A549 (cell line): ENCODE measurements at regions not wholly inside any gene's neighbourhood (a gene's known extent, or its start where the extent isn't known, plus 50 kb on each side); places are given as distances from the start of the nearest gene placed in this dataset.

Experiments
- ATAC-seq, 2 experiments: fragments of 200-7000 bp in 1 of 2; fragments of >200 bp in 1 of 2; cut with Nextera tagmentation in 1 of 2; cut with Tn5 transposase in 1 of 2; 3 replicates each; pipeline versions ENCODE4 v1.8.0 to v1.9.1; 2018 to 2020; ENCODE audit warnings: mild to moderate bottlenecking in 1 of 2, moderate library complexity in 1 of 2
- CTCF ChIA-PET: fragments of 300-600 bp; sonication (Branson Sonifier 250); formaldehyde crosslinking; extraction: SDS; loops from one replicate; lab custom pipeline; 2021; ENCODE audit warnings: antibody characterized with exemption, inconsistent platforms; lab: Yijun Ruan, JAX
- POLR2A ChIA-PET: fragments of 350-600 bp; formaldehyde crosslinking; extraction: SDS; loops from one replicate; lab custom pipeline; 2021; ENCODE audit warnings: antibody characterized with exemption, inconsistent platforms; lab: Yijun Ruan, JAX
- DNase-seq, 2 experiments: peaks; one replicate each; pipeline versions ENCODE4 v3.0.0 to v3.0.0-alpha.2; 2011 to 2016; ENCODE audit warnings: low read depth in 1 of 2, low spot score in 1 of 2
- FAIRE-seq: peaks from 2 replicates; lab custom pipeline; 2011; peaks lifted over from hg19 to GRCh38; lab: Jason Lieb, UNC
- H3K27ac ChIP-seq, 2 experiments: fragments of >200 bp; sonication (Bioruptor Twin); formaldehyde crosslinking; 3 replicates each; pipeline ENCODE4 v1.5.1; 2016 to 2017
- H3K4me1 ChIP-seq: fragments of >200 bp; sonication (Bioruptor Twin); formaldehyde crosslinking; 3 replicates; pipeline ENCODE4 v1.6.1; 2016
- H3K4me2 ChIP-seq: fragments of >200 bp; sonication (Bioruptor Twin); formaldehyde crosslinking; 3 replicates; pipeline ENCODE4 v1.6.1; 2016
- H3K4me3 ChIP-seq: fragments of >200 bp; sonication (Bioruptor Twin); formaldehyde crosslinking; 3 replicates; pipeline ENCODE4 v1.5.1; 2016
- H3K9me3 ChIP-seq: fragments of >200 bp; sonication (Bioruptor Twin); formaldehyde crosslinking; 3 replicates; pipeline ENCODE4 v1.6.1; 2016
- CEBPB ChIP-seq, 2 experiments: fragments of >200 bp in 1 of 2; sonication (Bioruptor Twin) in 1 of 2; formaldehyde crosslinking in 1 of 2; IDR thresholded peaks; 2 replicates each; pipeline ENCODE4 v1.6.1; 2012 to 2016
- CHD2 ChIP-seq: fragments of 150-350 bp; IDR thresholded peaks from 2 replicates; pipeline ENCODE4 v1.6.1; 2014; ENCODE audit warnings: low read length; ENCODE audit not compliant: partially characterized antibody
- CHD4 ChIP-seq: fragments of 200-600 bp; sonication (generic); IDR thresholded peaks from 2 replicates; pipeline ENCODE4 v1.6.1; 2016; ENCODE audit warnings: antibody characterized with exemption, mild to moderate bottlenecking, borderline replicate concordance
- EHF ChIP-seq: fragments of 250-450 bp; sonication (Bioruptor Pico); IDR thresholded peaks from 2 replicates; pipeline ENCODE4 v1.5.0; 2020; ENCODE audit warnings: mild to moderate bottlenecking
- EHMT2 ChIP-seq: fragments of 200-600 bp; sonication (generic); IDR thresholded peaks from 2 replicates; pipeline ENCODE4 v1.6.1; 2016; ENCODE audit warnings: antibody characterized with exemption, low read depth, mild to moderate bottlenecking, moderate library complexity
- FOSB ChIP-seq: fragments of 250-450 bp; sonication (Bioruptor Pico); IDR thresholded peaks from 2 replicates; pipeline ENCODE4 v1.5.0; 2020; ENCODE audit warnings: mild to moderate bottlenecking, moderate library complexity
- FOSL2 ChIP-seq, 2 experiments: fragments of 450-650 bp in 1 of 2; fragments of >200 bp in 1 of 2; sonication (Bioruptor Twin) in 1 of 2; formaldehyde crosslinking; IDR thresholded peaks; 2 replicates each; pipeline versions ENCODE4 v1.5.0 to v1.6.1; 2016 to 2020; ENCODE audit warnings: mild to moderate bottlenecking in 1 of 2, moderate library complexity in 1 of 2
- HDAC2 ChIP-seq: fragments of 200-600 bp; sonication (generic); IDR thresholded peaks from 2 replicates; pipeline ENCODE4 v1.6.1; 2016
- HOXB13 ChIP-seq: fragments of 250-450 bp; sonication (Bioruptor Pico); IDR thresholded peaks from 2 replicates; pipeline ENCODE4 v1.5.0; 2020; ENCODE audit warnings: low read depth, mild to moderate bottlenecking, moderate library complexity
- HOXB5 ChIP-seq: fragments of 250-450 bp; sonication (Bioruptor Pico); IDR thresholded peaks from 2 replicates; pipeline ENCODE4 v1.5.0; 2020; ENCODE audit warnings: mild to moderate bottlenecking, moderate library complexity
- NFE2L2 ChIP-seq: fragments of 150-350 bp; conservative IDR thresholded peaks from 2 replicates; pipeline ENCODE4 v1.6.1; 2014; ENCODE audit warnings: low read length
- NR3C1 ChIP-seq: fragments of >200 bp; sonication (Bioruptor Twin); formaldehyde crosslinking; IDR thresholded peaks from 3 replicates; pipeline ENCODE4 v1.6.1; 2017
- PHF8 ChIP-seq: fragments of 200-600 bp; sonication (generic); IDR thresholded peaks from 2 replicates; pipeline ENCODE4 v1.6.1; 2016; ENCODE audit warnings: low read depth, mild to moderate bottlenecking, antibody characterized with exemption, moderate library complexity, borderline replicate concordance
- POLR2AphosphoS2 ChIP-seq: conservative IDR thresholded peaks from 2 replicates; pipeline ENCODE4 v1.6.1; 2012; ENCODE audit warnings: low read length, improper control_type of control experiment, inconsistent platforms
- RARB ChIP-seq: fragments of 250-450 bp; sonication (Bioruptor Pico); IDR thresholded peaks from 2 replicates; pipeline ENCODE4 v1.8.0; 2021; ENCODE audit warnings: mild to moderate bottlenecking, moderate library complexity
- RFX5 ChIP-seq: fragments of 450-650 bp; IDR thresholded peaks from 2 replicates; pipeline ENCODE4 v1.7.1; 2014; ENCODE audit warnings: antibody characterized with exemption, mild to moderate bottlenecking, moderate library complexity
- SMC3 ChIP-seq: fragments of >200 bp; sonication (Bioruptor Twin); formaldehyde crosslinking; IDR thresholded peaks from 3 replicates; pipeline ENCODE4 v1.6.1; 2018; ENCODE audit warnings: inconsistent platforms
- SREBF2 ChIP-seq: fragments of 450-650 bp; IDR thresholded peaks from 2 replicates; pipeline ENCODE4 v1.6.1; 2014; ENCODE audit warnings: mild to moderate bottlenecking, moderate library complexity
- ZC3H11A ChIP-seq: fragments of 450-650 bp; IDR thresholded peaks from 2 replicates; pipeline ENCODE4 v1.6.1; 2014; ENCODE audit warnings: antibody characterized with exemption, mild to moderate bottlenecking
- ZSCAN20 ChIP-seq: fragments of 250-450 bp; sonication (Bioruptor Pico); IDR thresholded peaks from 2 replicates; pipeline ENCODE4 v1.8.0; 2022; ENCODE audit warnings: mild to moderate bottlenecking, moderate library complexity
- WGBS: methylation state at CpG from one replicate; pipeline ENCODE4 v1.1.6; 2017; ENCODE audit errors: missing lambda C conversion rate; 5-methylcytosine and 5-hydroxymethylcytosine counted together
- TF ChIP-seq, protein P1 (sequence below): IDR thresholded peaks from 2 replicates; pipeline ENCODE4 v1.6.1; 2012
- TF ChIP-seq, protein P2 (sequence below): fragments of 250-450 bp; sonication (Bioruptor Pico); IDR thresholded peaks from 2 replicates; pipeline ENCODE4 v1.5.0; 2020; ENCODE audit warnings: low read depth, mild to moderate bottlenecking, moderate library complexity
- TF ChIP-seq, protein P3 (sequence below): fragments of 200-600 bp; sonication (generic); IDR thresholded peaks from 2 replicates; pipeline ENCODE4 v1.6.1; 2016; ENCODE audit warnings: antibody characterized with exemption, mild to moderate bottlenecking, moderate library complexity

DNA sequence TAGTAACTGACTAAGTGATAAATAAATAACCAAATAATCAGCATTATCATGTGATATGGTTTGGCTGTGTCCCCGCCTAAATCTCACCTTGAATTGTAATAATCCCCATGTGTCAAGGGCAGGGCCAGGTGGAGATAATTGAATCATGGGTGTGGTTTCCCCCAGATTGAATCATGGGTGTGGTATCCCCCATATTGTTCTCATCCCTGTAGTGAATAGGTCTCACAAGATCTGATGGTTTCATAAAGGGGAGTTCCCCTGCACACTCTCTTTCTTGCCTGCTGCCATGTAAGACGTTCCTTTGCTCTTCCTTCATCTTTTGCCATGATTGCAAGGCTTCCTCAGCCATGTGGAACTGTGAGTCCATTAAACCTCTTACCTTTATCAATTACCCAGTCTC is 72.1 kb upstream of the NRP1 start:
- CTCF ChIA-PET: no interaction called here
- no peaks in the 10 kb centered on the region for H3K4me1 ChIP-seq
- DNase-seq: no peak
- no peak overlapping the region for H3K4me3 ChIP-seq
- no peak overlapping the region for H3K4me2 ChIP-seq
- ATAC-seq: no peak
- no peak for TF ChIP-seq POLR2AphosphoS2
- no peak for TF ChIP-seq EHMT2
- no peak for TF ChIP-seq CHD4
- no peak for TF ChIP-seq RFX5
- TF ChIP-seq HOXB5 (CRISPR knock-in tag): no peak
- TF ChIP-seq FOSL2 (IDR thresholded peaks at IDR 0.05): no peak
- no peak for TF ChIP-seq FOSL2 (CRISPR knock-in tag; IDR thresholded peaks at IDR 0.05)
- TF ChIP-seq FOSB (CRISPR knock-in tag): no peak
- TF ChIP-seq HDAC2: no peak
- TF ChIP-seq ZC3H11A: no peak
- no peak for TF ChIP-seq NR3C1
- TF ChIP-seq, protein P1, sequence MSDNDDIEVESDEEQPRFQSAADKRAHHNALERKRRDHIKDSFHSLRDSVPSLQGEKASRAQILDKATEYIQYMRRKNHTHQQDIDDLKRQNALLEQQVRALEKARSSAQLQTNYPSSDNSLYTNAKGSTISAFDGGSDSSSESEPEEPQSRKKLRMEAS: no peak
- no peak for TF ChIP-seq ZSCAN20 (CRISPR knock-in tag)
- no peak for TF ChIP-seq PHF8
- TF ChIP-seq SMC3: no peak
- TF ChIP-seq NFE2L2: no peak
- TF ChIP-seq CHD2: no peak
- TF ChIP-seq, protein P2, sequence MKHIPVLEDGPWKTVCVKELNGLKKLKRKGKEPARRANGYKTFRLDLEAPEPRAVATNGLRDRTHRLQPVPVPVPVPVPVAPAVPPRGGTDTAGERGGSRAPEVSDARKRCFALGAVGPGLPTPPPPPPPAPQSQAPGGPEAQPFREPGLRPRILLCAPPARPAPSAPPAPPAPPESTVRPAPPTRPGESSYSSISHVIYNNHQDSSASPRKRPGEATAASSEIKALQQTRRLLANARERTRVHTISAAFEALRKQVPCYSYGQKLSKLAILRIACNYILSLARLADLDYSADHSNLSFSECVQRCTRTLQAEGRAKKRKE (CRISPR knock-in tag): no peak
- TF ChIP-seq, all 56 proteins: peak for 0
- 33% methylated on average over 2 of the region's 2 CpGs for WGBS
- POLR2A ChIA-PET: no interaction called here
- 0 out of 3 replicates have a peak, but pooled peaks cover 9% of the 10 kb centered on the region for H3K9me3 ChIP-seq
- H3K27ac ChIP-seq: no peak overlapping the region
- no peak for FAIRE-seq

DNA sequence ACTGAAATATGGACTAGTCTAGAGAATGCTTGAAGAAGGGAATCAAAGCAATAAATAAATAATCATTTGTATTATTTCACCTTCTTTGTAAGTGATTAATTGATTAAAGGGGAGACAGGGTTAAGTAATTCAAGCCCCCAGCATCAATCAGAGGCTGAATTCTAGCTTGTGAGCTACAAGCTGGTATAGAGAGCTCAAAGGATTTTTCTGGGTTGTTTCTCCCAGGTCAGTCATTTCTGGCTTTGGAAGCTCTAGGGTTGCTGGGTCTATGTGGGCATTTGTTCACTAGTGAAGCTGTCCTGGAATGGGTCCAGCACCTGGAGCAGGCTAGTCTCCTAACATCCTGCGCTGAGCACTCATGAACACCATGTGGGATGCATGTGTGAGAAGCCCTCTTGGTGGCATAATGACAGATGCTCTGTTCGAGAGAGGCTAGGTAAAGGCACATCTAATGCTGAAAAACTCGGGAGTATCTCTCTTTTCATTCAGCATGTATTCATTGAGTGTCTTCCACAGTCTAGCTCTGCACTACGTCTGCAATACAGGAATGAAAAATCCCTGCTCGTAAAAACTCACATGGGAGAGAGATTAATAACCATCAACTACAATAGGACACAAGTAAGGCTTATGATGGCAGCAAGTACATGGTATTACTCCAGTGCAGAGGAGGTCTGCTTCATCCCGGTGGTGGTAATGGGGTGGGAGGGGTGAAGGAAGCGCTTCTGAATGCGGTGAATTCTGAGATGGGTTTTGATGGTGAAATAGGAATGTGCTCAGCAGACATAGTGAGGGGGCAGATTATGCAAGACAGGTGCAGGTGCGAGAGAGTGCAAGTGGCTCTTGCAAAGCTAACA is 68.0 kb upstream of the NRP1 start:
- ChIA-PET CTCF (no interaction called here), POLR2A (no interaction called here)
- H3K27ac ChIP-seq: no peak overlapping the region
- H3K4me2 ChIP-seq: no peak overlapping the region
- H3K4me1 ChIP-seq: no peaks in the 10 kb centered on the region
- H3K9me3 ChIP-seq: 0 out of 3 replicates have a peak, but pooled peaks cover 4% of the 10 kb centered on the region
- TF ChIP-seq CEBPB (IDR thresholded peaks at IDR 0.05) (no peak), RARB (CRISPR knock-in tag) (no peak), EHF (CRISPR knock-in tag) (no peak), CHD2 (no peak), RFX5 (no peak), SREBF2 (no peak), HOXB13 (CRISPR knock-in tag) (no peak), ZSCAN20 (CRISPR knock-in tag) (no peak)
- TF ChIP-seq, protein P3, sequence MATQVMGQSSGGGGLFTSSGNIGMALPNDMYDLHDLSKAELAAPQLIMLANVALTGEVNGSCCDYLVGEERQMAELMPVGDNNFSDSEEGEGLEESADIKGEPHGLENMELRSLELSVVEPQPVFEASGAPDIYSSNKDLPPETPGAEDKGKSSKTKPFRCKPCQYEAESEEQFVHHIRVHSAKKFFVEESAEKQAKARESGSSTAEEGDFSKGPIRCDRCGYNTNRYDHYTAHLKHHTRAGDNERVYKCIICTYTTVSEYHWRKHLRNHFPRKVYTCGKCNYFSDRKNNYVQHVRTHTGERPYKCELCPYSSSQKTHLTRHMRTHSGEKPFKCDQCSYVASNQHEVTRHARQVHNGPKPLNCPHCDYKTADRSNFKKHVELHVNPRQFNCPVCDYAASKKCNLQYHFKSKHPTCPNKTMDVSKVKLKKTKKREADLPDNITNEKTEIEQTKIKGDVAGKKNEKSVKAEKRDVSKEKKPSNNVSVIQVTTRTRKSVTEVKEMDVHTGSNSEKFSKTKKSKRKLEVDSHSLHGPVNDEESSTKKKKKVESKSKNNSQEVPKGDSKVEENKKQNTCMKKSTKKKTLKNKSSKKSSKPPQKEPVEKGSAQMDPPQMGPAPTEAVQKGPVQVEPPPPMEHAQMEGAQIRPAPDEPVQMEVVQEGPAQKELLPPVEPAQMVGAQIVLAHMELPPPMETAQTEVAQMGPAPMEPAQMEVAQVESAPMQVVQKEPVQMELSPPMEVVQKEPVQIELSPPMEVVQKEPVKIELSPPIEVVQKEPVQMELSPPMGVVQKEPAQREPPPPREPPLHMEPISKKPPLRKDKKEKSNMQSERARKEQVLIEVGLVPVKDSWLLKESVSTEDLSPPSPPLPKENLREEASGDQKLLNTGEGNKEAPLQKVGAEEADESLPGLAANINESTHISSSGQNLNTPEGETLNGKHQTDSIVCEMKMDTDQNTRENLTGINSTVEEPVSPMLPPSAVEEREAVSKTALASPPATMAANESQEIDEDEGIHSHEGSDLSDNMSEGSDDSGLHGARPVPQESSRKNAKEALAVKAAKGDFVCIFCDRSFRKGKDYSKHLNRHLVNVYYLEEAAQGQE: no peak
- DNase-seq (no peak), ATAC-seq (no peak), FAIRE-seq (no peak)
- WGBS: 69% methylated on average over 9 of the region's 9 CpGs
- no peak overlapping the region for H3K4me3 ChIP-seq
